DOHH2 (cell line): ENCODE measurements at regions not wholly inside any gene's neighbourhood (a gene's known extent, or its start where the extent isn't known, plus 50 kb on each side); places are given as distances from the start of the nearest gene placed in this dataset.

Experiments used
- H3F3A ChIP-seq: fragments of 200-600 bp; sonication (generic), shearing (Covaris generic); 2 replicates; pipeline ENCODE4 v1.6.0; 2016; ENCODE audit warnings: antibody characterized with exemption, mild to moderate bottlenecking; ENCODE audit not compliant: control insufficient read depth, insufficient read depth
- H3K27ac ChIP-seq: fragments of 200-600 bp; sonication (generic); 2 replicates; pipeline ENCODE4 v1.5.1; 2014; ENCODE audit warnings: low read depth, mild to moderate bottlenecking, low read length, moderate library complexity
- H3K27me3 ChIP-seq: fragments of 200-600 bp; sonication (generic); 2 replicates; pipeline ENCODE4 v1.6.1; 2014; ENCODE audit warnings: mild to moderate bottlenecking, low read length, mixed read lengths; ENCODE audit not compliant: control insufficient read depth
- H3K36me3 ChIP-seq: fragments of 200-600 bp; sonication (generic); 2 replicates; pipeline ENCODE4 v1.6.1; 2014; ENCODE audit warnings: mild to moderate bottlenecking, low read length, moderate library complexity, mixed read lengths; ENCODE audit not compliant: control insufficient read depth
- H3K4me1 ChIP-seq: fragments of 200-600 bp; sonication (generic); 2 replicates; pipeline ENCODE4 v1.6.1; 2014; ENCODE audit warnings: mild to moderate bottlenecking, low read length, mixed read lengths; ENCODE audit not compliant: control insufficient read depth
- H3K4me2 ChIP-seq: fragments of 200-600 bp; sonication (generic); 2 replicates; pipeline ENCODE4 v1.6.0; 2014; ENCODE audit warnings: mild to moderate bottlenecking, low read length, moderate library complexity
- H3K4me3 ChIP-seq: fragments of 200-600 bp; sonication (generic); 2 replicates; pipeline ENCODE4 v1.5.1; 2014; ENCODE audit warnings: mild to moderate bottlenecking, low read length, mixed read lengths
- H3K79me2 ChIP-seq: fragments of 200-600 bp; sonication (generic); 2 replicates; pipeline ENCODE4 v1.6.1; 2014; ENCODE audit warnings: mild to moderate bottlenecking, low read length, mixed read lengths; ENCODE audit not compliant: control insufficient read depth
- H3K9me2 ChIP-seq: fragments of 200-600 bp; sonication (generic); replicated peaks from 2 replicates; pipeline ENCODE4 v1.6.1; 2014; ENCODE audit warnings: mild to moderate bottlenecking, low read length, mixed read lengths; ENCODE audit not compliant: control insufficient read depth
- H3K9me3 ChIP-seq: fragments of 200-600 bp; sonication (generic); 2 replicates; pipeline ENCODE4 v1.6.1; 2014; ENCODE audit warnings: antibody characterized with exemption, low read length, mixed read lengths; ENCODE audit not compliant: control insufficient read depth, insufficient read depth
- H4K20me1 ChIP-seq: fragments of 200-600 bp; sonication (generic); 2 replicates; pipeline ENCODE4 v1.6.0; 2014; ENCODE audit warnings: low read depth, mild to moderate bottlenecking, antibody characterized with exemption, low read length, moderate library complexity; ENCODE audit not compliant: control insufficient read depth, insufficient read depth
- CTCF ChIP-seq: fragments of 200-600 bp; sonication (generic); IDR thresholded peaks from one replicate; pipeline ENCODE4 v1.5.1; 2014; ENCODE audit warnings: antibody characterized with exemption, mild to moderate bottlenecking, low read depth, low read length; ENCODE audit not compliant: poor library complexity, severe bottlenecking
- EZH2phosphoT487 ChIP-seq: fragments of 200-600 bp; sonication (generic); IDR thresholded peaks from 2 replicates; pipeline ENCODE4 v1.6.1; 2017; ENCODE audit warnings: borderline replicate concordance, mild to moderate bottlenecking, antibody characterized with exemption, low read length, moderate library complexity, mixed read lengths

GRCh38 chr9:97788763-97789663 lies 64.0 kb upstream of the FOXE1 start:
- Histone ChIP-seq H3K79me2 (no peaks in the 10 kb centered on the region), H3K4me2 (no peak overlapping the region), H3K9me3 (no peaks in the 10 kb centered on the region), H4K20me1 (no peaks in the 10 kb centered on the region), H3K4me3 (no peak overlapping the region), H3K27ac (no peak overlapping the region), H3K27me3 (peaks cover 4% of the 10 kb centered on the region; the same call in 1 of the 2 replicates), H3F3A (no peaks in the 10 kb centered on the region), H3K36me3 (no peaks in the 10 kb centered on the region), H3K4me1 (no peaks in the 10 kb centered on the region), H3K9me2 (no peaks in the 10 kb centered on the region)
- TF ChIP-seq CTCF = no peak
- TF ChIP-seq EZH2phosphoT487 = no peak

DNA sequence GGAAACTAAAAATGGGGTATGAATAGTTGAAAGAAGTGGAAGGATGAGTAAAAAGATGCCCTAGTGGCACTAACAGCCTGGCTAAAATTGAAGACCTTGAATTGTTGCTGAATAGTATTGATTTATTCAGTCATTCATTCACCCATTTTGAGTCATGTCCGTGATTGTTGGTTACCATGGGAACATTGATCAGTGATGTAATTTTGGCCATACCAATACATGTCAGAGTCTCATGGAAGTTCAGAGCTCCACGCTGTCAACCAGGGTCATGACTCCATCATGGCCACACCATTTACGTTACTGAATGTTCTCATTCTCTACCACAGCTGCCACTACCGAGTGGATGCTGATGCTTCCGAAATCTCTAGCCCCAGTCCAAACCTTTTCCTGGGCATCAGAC lies 62.5 kb upstream of the FOXE1 start:
- TF ChIP-seq EZH2phosphoT487 (no peak), CTCF (no peak)

GRCh38 chr9:97791542-97791941 lies 61.5 kb upstream of the FOXE1 start:
- no peak overlapping the region for H3K4me3 ChIP-seq
- H3K9me2 ChIP-seq = no peaks in the 10 kb centered on the region
- no peaks in the 10 kb centered on the region for H3K9me3 ChIP-seq
- H4K20me1 ChIP-seq = no peaks in the 10 kb centered on the region
- no peak overlapping the region for H3K4me2 ChIP-seq
- H3F3A ChIP-seq = no peaks in the 10 kb centered on the region
- TF ChIP-seq CTCF (no peak), EZH2phosphoT487 (no peak)
- H3K79me2 ChIP-seq = no peaks in the 10 kb centered on the region
- H3K36me3 ChIP-seq = no peaks in the 10 kb centered on the region
- peaks cover 4% of the 10 kb centered on the region; the same call in 1 of the 2 replicates for H3K27me3 ChIP-seq
- no peaks in the 10 kb centered on the region for H3K4me1 ChIP-seq
- H3K27ac ChIP-seq = no peak overlapping the region

More for the DNA sequence above, 62.5 kb upstream of the FOXE1 start:
- no peak overlapping the region for H3K4me2 ChIP-seq
- H3K4me3 ChIP-seq = no peak overlapping the region
- no peaks in the 10 kb centered on the region for H4K20me1 ChIP-seq
- no peaks in the 10 kb centered on the region for H3K9me2 ChIP-seq
- no peaks in the 10 kb centered on the region for H3K4me1 ChIP-seq
- H3K27ac ChIP-seq = no peak overlapping the region
- no peaks in the 10 kb centered on the region for H3F3A ChIP-seq
- H3K9me3 ChIP-seq = no peaks in the 10 kb centered on the region
- no peaks in the 10 kb centered on the region for H3K36me3 ChIP-seq
- peaks cover 4% of the 10 kb centered on the region; the same call in 1 of the 2 replicates for H3K27me3 ChIP-seq
- H3K79me2 ChIP-seq = no peaks in the 10 kb centered on the region
